Activated gamma-delta T cell treated with anti-CD3 and anti-CD28 coated beads, Interleukin-2, amount 50 U/mL, for 16 hours (primary cell): ENCODE measurements at regions not wholly inside any gene's neighbourhood (a gene's known extent, or its start where the extent isn't known, plus 50 kb on each side); places are given as distances from the start of the nearest gene placed in this dataset.

Source experiments
- DNase-seq: peaks from one replicate; pipeline ENCODE4 v3.0.0-alpha.2; 2020; ENCODE audit warnings: low read depth

DNA sequence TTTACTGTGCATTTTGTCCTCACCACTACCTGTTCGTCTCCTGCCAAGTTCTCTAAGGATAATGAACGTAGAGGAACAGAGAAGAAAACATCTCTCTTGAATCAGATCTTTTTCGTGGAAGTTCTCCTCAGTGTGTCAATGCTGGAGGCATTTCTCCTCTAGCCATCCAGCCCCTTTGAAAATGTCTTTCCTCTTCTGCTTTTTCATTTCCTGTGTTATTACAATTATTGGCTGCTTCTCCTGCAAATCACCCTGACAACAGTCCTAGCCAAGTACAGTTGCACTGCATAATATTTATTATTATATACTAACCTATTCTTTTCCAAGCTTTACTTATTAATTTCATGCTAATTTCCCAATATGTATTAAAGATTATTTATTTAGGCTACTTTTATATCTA lies 61.8 kb upstream of the TRPM3 start:
- no peak for DNase-seq

DNA sequence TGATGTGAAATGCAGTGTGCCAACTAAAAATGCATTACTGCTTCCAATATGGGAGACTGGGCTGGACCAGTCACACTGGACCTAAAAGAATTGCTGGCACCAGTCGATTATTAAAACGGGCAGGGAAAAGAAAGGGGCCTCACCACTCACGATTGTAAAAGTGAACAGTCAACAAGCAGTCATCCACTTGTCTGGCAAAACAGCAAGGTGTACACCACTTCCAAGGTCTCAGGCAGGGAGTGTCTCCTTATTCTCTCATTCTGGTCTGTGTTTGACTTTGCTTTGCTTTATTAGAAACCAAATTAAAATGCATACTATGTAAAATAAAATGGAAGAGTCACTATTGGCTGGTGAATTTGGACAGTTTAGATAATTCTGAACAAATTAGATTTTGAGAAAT lies 57.8 kb upstream of the TRPM3 start:
- DNase-seq: no peak

GRCh38 chr9:71177901-71178300 lies 56.5 kb upstream of the TRPM3 start:
- DNase-seq: no peak

GRCh38 chr9:71171517-71171916 lies 50.1 kb upstream of the TRPM3 start:
- no peak for DNase-seq
